ENCODE measurements at regions not wholly inside any gene's neighbourhood (a gene's known extent, or its start where the extent isn't known, plus 50 kb on each side); places are given as distances from the start of the nearest gene placed in this dataset.

DNA sequence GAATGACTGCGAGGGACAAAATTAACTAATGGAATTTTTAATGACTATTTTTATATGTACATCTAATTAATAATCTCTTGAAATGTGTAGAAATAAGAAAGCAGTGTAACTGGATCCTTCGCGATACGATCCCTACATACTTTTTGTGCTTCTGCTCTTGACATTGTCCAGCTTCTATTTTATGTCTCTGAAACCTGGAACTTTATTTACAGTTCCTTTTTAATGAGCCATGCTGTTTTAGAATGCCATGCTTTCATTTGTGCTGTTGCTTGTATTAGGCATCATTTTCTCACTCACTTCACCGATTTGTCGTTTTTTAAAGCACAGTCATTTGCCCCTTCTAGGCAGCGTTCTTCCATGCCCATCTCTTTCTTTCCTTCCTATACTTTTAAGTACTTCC lies 301.3 kb downstream of the EDEM1 start:
- TF ChIP-seq, protein P1, sequence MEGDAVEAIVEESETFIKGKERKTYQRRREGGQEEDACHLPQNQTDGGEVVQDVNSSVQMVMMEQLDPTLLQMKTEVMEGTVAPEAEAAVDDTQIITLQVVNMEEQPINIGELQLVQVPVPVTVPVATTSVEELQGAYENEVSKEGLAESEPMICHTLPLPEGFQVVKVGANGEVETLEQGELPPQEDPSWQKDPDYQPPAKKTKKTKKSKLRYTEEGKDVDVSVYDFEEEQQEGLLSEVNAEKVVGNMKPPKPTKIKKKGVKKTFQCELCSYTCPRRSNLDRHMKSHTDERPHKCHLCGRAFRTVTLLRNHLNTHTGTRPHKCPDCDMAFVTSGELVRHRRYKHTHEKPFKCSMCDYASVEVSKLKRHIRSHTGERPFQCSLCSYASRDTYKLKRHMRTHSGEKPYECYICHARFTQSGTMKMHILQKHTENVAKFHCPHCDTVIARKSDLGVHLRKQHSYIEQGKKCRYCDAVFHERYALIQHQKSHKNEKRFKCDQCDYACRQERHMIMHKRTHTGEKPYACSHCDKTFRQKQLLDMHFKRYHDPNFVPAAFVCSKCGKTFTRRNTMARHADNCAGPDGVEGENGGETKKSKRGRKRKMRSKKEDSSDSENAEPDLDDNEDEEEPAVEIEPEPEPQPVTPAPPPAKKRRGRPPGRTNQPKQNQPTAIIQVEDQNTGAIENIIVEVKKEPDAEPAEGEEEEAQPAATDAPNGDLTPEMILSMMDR (IDR thresholded peaks at IDR 0.05) = no peak

DNA sequence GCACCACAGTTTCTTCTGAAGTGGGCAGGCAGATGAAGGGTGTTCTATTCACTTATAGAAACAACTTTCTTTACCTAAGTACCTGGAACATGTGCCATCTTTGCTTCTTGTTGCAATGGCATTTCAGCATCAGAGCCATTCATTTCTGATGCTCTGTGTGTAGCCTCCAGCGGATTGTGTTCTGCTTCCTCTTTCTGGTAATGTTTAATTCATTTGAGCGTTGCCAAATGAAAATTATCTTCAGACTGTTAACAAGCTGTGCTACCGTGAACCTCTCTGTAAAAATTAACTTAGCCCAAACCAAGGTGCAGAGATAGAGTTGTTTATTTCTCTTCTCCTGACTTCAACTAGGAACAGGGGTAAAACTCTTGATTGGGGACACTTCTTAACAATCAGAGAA lies 302.0 kb downstream of the EDEM1 start:
- TF ChIP-seq, protein P1 (IDR thresholded peaks at IDR 0.05) = no peak

DNA sequence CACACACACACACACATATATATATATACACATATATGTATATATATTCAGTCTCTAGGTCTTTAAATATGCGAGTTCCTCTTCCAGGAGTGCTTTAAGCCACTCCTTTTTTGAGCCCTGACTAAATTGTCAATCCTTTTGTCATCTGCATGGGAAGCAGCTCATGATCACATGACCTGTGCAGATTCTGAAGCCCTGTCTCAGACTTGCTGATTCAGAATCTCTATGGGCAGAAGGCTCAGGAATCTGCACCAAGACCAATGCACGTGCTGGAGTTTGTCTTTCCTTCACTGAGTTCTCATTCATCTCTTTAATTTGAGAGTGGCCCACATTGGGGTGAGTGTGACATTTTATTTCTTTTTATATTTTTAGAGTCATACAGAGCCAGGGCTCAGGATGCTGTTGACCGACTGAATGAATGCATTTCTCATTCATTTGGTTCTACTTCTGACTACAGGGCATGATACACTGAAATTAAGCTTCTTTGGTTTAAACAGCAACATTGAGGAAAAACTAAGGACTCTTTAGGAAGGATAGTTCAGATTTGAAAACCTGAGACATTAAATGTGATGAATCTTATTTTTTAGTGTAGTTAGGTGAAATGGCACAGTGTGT lies 307.5 kb downstream of the EDEM1 start:
- TF ChIP-seq, protein P1 (IDR thresholded peaks at IDR 0.05) = no peak

DNA sequence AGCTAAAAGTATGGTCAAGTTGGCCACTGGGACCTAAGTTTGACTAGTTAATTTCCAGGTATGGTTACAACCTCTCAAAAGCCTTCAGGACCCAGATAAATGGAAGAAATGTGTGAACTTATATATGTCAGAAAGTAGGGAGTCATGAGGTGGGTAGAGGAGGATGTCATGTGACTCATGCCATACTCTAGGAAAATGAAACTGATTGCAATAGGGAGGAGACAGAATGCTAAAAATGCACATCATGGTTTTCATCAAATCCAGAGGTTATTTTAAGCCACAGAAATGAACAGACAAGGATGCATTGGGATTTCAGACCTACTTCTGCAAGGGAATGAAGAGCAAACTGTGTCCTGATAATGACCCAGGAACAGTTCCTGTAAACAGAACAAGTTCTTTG lies 310.0 kb downstream of the EDEM1 start:
- TF ChIP-seq, protein P1 (IDR thresholded peaks at IDR 0.05) = no peak

DNA sequence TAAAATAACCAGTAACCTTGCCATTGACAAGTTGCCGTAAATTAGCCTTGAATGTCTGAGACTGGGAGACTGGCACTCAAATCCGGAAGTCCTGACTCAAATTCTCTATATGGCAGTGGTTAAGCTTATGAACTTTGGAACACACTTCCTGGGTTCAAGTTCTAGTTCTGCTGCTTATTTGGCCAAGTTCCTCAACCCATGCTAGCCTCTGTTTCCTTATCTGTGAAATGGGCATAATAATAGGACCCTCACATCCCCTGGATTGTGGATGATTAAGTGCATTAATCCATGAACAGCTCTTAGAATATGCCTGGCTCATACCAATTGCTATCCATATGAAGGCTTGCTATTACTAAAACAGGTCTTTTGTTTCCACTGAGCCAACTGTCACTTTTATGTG lies 311.5 kb downstream of the EDEM1 start:
- TF ChIP-seq, protein P1 (IDR thresholded peaks at IDR 0.05) = no peak

DNA sequence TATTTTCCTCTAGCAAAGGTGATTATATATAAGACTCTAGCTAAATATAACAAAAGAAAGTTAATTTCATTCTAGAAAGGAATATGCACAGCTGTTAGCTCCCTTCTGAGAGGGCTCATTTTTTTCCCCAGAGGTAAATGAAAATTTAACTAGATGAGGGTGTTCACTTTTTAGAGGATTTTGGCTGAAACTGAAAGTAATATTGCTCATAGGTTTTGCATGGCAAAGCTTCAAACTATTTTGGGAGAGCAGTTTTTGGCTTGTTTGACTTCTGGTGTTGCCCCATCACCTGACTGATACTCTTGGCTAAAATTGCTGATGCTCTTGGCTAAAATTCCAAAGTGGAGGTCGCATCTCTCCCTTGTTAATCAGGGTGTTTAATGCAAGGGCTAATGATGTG lies 311.9 kb downstream of the EDEM1 start:
- TF ChIP-seq, protein P1 (IDR thresholded peaks at IDR 0.05) = no peak

DNA sequence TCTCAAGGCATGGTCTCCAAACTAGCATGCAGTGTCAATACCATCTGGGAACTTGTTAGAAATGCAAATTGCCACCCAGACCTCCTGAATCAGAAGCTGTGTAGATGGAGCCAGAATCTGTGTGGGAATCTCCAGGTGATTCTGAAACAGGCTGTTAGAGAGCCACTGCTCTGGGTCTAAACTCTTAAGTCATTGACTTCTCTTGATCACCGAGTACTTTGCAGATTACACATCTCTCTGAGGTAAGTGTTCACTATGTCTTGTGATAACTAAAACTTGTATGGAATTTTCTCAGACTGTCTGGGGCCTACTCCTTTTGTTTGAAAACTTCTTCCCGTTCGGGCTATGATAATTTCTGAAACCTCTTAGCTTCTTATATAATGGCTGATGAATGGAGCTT lies 315.6 kb downstream of the EDEM1 start:
- TF ChIP-seq, protein P1 (IDR thresholded peaks at IDR 0.05) = no peak

DNA sequence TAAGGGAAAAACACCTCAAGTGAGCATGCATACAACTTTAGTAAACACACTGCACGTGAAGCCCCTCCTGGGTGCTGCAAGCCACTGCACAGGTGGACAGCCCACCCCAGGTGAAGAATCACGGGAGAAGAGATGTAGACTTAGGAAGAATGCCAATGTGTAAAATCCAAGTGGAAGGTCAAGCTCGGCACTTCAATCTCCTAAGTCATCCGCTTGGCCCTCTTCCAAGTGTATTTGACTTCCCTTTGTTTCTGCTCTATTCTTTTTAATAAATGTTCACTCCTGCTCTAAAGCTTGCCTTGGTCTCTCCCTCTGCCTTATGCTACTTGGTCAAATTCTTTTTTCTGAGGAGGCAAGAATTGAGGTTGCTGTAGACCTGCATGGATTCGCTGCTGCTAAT lies 316.6 kb downstream of the EDEM1 start:
- TF ChIP-seq, protein P1 (IDR thresholded peaks at IDR 0.05) = no peak
